Endothelial cell of umbilical vein (primary cell): ENCODE measurements at regions not wholly inside any gene's neighbourhood (a gene's known extent, or its start where the extent isn't known, plus 50 kb on each side); places are given as distances from the start of the nearest gene placed in this dataset.

ENCODE experiments used
- CTCF ChIP-seq, 2 donors: IDR thresholded peaks; 1 replicate in 1 of 2; 2 replicates in 1 of 2; pipeline ENCODE4 v1.5.1; 2011; ENCODE audit warnings: low read length in 2 of 2, mild to moderate bottlenecking in 2 of 2, moderate library complexity in 2 of 2, control low read depth in 1 of 2, inconsistent platforms in 1 of 2, low read depth in 1 of 2; ENCODE audit not compliant: insufficient read depth in 1 of 2; ENCODE audit errors: extremely low read depth in 1 of 2
- EZH2 ChIP-seq: IDR thresholded peaks from 2 replicates; pipeline ENCODE4 v1.6.1; 2012; ENCODE audit warnings: borderline replicate concordance, low read depth, mild to moderate bottlenecking, moderate library complexity, low read length, inconsistent platforms; ENCODE audit not compliant: severe bottlenecking
- POLR2A ChIP-seq: IDR thresholded peaks from 2 replicates; pipeline ENCODE4 v1.6.1; 2012; ENCODE audit warnings: low read depth, mild to moderate bottlenecking, control low read depth, low read length

GRCh38 chr1:5526822-5527551 is 465.2 kb downstream of the NPHP4 start:
- TF ChIP-seq CTCF (IDR thresholded peaks at IDR 0.05; ENCODE audit: extremely low read depth in 1 of 2, insufficient read depth in 1 of 2, low read depth in 1 of 2, low read length in 2 of 2) (no peak), EZH2 (no peak), POLR2A (no peak)
